H1 (cell line): ENCODE measurements at regions not wholly inside any gene's neighbourhood (a gene's known extent, or its start where the extent isn't known, plus 50 kb on each side); places are given as distances from the start of the nearest gene placed in this dataset.

ENCODE experiments used
- CTCF ChIA-PET: fragments of 300-600 bp; sonication (Branson Sonifier 250); formaldehyde crosslinking; loops from one replicate; lab custom pipeline; 2021; ENCODE audit not compliant: partially characterized antibody; lab: Charles Lee
- POLR2A ChIA-PET: fragments of 300-600 bp; sonication (Branson Sonifier 250); formaldehyde crosslinking; loops from one replicate; lab custom pipeline; 2021; ENCODE audit warnings: inconsistent platforms; ENCODE audit not compliant: partially characterized antibody; lab: Charles Lee
- DNase-seq, 2 experiments: peaks; one replicate each; pipeline versions ENCODE4 v3.0.0 to v3.0.0-alpha.2; 2010 to 2022; ENCODE audit warnings: low spot score in 2 of 2, low read depth in 1 of 2, mixed read lengths in 1 of 2
- FAIRE-seq: peaks from 2 replicates; lab custom pipeline; 2011; peaks lifted over from hg19 to GRCh38; lab: Jason Lieb, UNC
- H2AFZ ChIP-seq: 2 replicates; pipeline ENCODE4 v1.8.1; 2012; ENCODE audit warnings: low read length, inconsistent platforms
- H2AK5ac ChIP-seq: 2 replicates; pipeline ENCODE4 v1.6.1; 2013; ENCODE audit warnings: low read depth, low read length
- H2BK120ac ChIP-seq: replicated peaks from 2 replicates; pipeline ENCODE3; 2013; ENCODE audit warnings: low read depth, low read length, inconsistent platforms
- H2BK12ac ChIP-seq: 2 replicates; pipeline ENCODE4 v1.6.1; 2013; ENCODE audit warnings: low read depth, low read length
- H2BK15ac ChIP-seq: 2 replicates; pipeline ENCODE4 v1.6.1; 2013; ENCODE audit warnings: low read length
- H2BK20ac ChIP-seq: 2 replicates; pipeline ENCODE4 v1.6.1; 2013; ENCODE audit warnings: low read length
- H2BK5ac ChIP-seq: 2 replicates; pipeline ENCODE4 v1.6.1; 2013; ENCODE audit warnings: low read depth, low read length
- H3K14ac ChIP-seq: 2 replicates; pipeline ENCODE4 v1.6.1; 2013; ENCODE audit warnings: inconsistent platforms; ENCODE audit not compliant: insufficient read length
- H3K18ac ChIP-seq: 2 replicates; pipeline ENCODE4 v1.6.1; 2013; ENCODE audit warnings: low read length; ENCODE audit errors: extremely low read depth
- H3K23ac ChIP-seq: 2 replicates; pipeline ENCODE4 v1.6.1; 2013; ENCODE audit warnings: inconsistent platforms; ENCODE audit not compliant: insufficient read length
- H3K23me2 ChIP-seq: 2 replicates; pipeline ENCODE4 v1.6.1; 2013; ENCODE audit warnings: low read depth, low read length
- H3K27ac ChIP-seq: 2 replicates; pipeline ENCODE4 v1.6.1; 2011; ENCODE audit warnings: low read depth, low read length, inconsistent platforms
- H3K27me3 ChIP-seq, 4 experiments: replicated peaks in 1 of 4; 1 replicate in 1 of 4; 2 replicates in 3 of 4; pipeline versions ENCODE4 v1.6.1 to v1.8.1; 2011 to 2013; ENCODE audit warnings: low read length in 3 of 4, mild to moderate bottlenecking in 3 of 4, inconsistent platforms in 2 of 4, mixed read lengths in 2 of 4, moderate library complexity in 1 of 4; ENCODE audit not compliant: control insufficient read depth in 3 of 4, insufficient read depth in 3 of 4; ENCODE audit errors: extremely low read depth in 1 of 4
- H3K36me3 ChIP-seq, 4 experiments: 2 replicates each; pipeline versions ENCODE4 v1.6.1 to v1.8.1; 2011 to 2013; ENCODE audit warnings: mild to moderate bottlenecking in 4 of 4, low read length in 3 of 4, moderate library complexity in 2 of 4, control low read depth in 1 of 4, inconsistent platforms in 1 of 4; ENCODE audit not compliant: insufficient read depth in 4 of 4, control insufficient read depth in 2 of 4
- H3K4ac ChIP-seq: replicated peaks from 2 replicates; pipeline ENCODE3; 2013; ENCODE audit warnings: low read length, low read depth, mixed read lengths, inconsistent platforms; ENCODE audit not compliant: insufficient read length
- H3K4me1 ChIP-seq, 4 experiments: replicated peaks in 1 of 4; 1 replicate in 1 of 4; 2 replicates in 3 of 4; pipeline versions ENCODE4 v1.6.1 to v1.8.1; 2011 to 2013; ENCODE audit warnings: low read length in 3 of 4, inconsistent platforms in 2 of 4, mixed read lengths in 1 of 4; ENCODE audit not compliant: insufficient read depth in 4 of 4, control insufficient read depth in 3 of 4
- H3K4me2 ChIP-seq, 2 experiments: 2 replicates each; pipeline versions ENCODE4 v1.6.1 to v1.8.1; 2011 to 2013; ENCODE audit warnings: low read depth in 2 of 2, low read length in 2 of 2, control low read depth in 1 of 2, inconsistent platforms in 1 of 2, mild to moderate bottlenecking in 1 of 2; ENCODE audit not compliant: insufficient read depth in 1 of 2
- H3K4me3 ChIP-seq, 4 experiments: fragments of 200-600, 300-600 bp in 1 of 4; sonication (generic), shearing (Covaris generic), sonication (Bioruptor Twin) in 1 of 4; 2 replicates each; pipeline versions ENCODE4 v1.5.1 to v1.8.1; 2011 to 2016; ENCODE audit warnings: low read length in 4 of 4, low read depth in 3 of 4, control low read depth in 2 of 4, inconsistent platforms in 2 of 4, mild to moderate bottlenecking in 2 of 4, mixed read lengths in 1 of 4, moderate library complexity in 1 of 4; ENCODE audit not compliant: insufficient read depth in 2 of 4; ENCODE audit errors: extremely low read depth in 1 of 4
- H3K56ac ChIP-seq: replicated peaks from 2 replicates; pipeline ENCODE3; 2013; ENCODE audit warnings: low read depth, mild to moderate bottlenecking, mixed read lengths, low read length, inconsistent platforms; ENCODE audit not compliant: insufficient read length
- H3K79me1 ChIP-seq: 2 replicates; pipeline ENCODE4 v1.6.1; 2013; ENCODE audit warnings: low read depth, low read length, control low read depth
- H3K79me2 ChIP-seq, 2 experiments: 2 replicates each; pipeline versions ENCODE4 v1.6.1 to v1.8.1; 2012 to 2013; ENCODE audit warnings: low read length in 2 of 2, mild to moderate bottlenecking in 2 of 2, inconsistent platforms in 1 of 2; ENCODE audit not compliant: insufficient read depth in 2 of 2, control insufficient read depth in 1 of 2
- H3K9ac ChIP-seq, 4 experiments: replicated peaks in 1 of 4; 1 replicate in 1 of 4; 2 replicates in 3 of 4; pipeline versions ENCODE4 v1.6.1 to v1.8.1; 2011 to 2013; ENCODE audit warnings: low read depth in 3 of 4, low read length in 3 of 4, control low read depth in 2 of 4, mild to moderate bottlenecking in 2 of 4, moderate library complexity in 2 of 4, inconsistent platforms in 1 of 4; ENCODE audit errors: extremely low read depth in 1 of 4
- H3K9me3 ChIP-seq, 2 experiments: 2 replicates each; pipeline versions ENCODE4 v1.6.1 to v1.8.1; 2012 to 2013; ENCODE audit warnings: mild to moderate bottlenecking in 2 of 2, moderate library complexity in 2 of 2, control low read depth in 1 of 2, inconsistent platforms in 1 of 2, low read depth in 1 of 2, low read length in 1 of 2, mixed read lengths in 1 of 2; ENCODE audit not compliant: insufficient read depth in 2 of 2
- H4K20me1 ChIP-seq, 2 experiments: replicated peaks in 1 of 2; 2 replicates each; pipeline versions ENCODE3 to v1.8.1; 2011 to 2013; ENCODE audit warnings: inconsistent platforms in 2 of 2, low read length in 2 of 2, mild to moderate bottlenecking in 1 of 2; ENCODE audit not compliant: insufficient read depth in 2 of 2, control insufficient read depth in 1 of 2
- H4K5ac ChIP-seq: 2 replicates; pipeline ENCODE4 v1.6.1; 2013; ENCODE audit warnings: low read length, low read depth, mixed read lengths, inconsistent platforms; ENCODE audit not compliant: insufficient read length
- H4K8ac ChIP-seq: 2 replicates; pipeline ENCODE4 v1.8.0; 2013; ENCODE audit warnings: mild to moderate bottlenecking, moderate library complexity, low read length, inconsistent platforms; ENCODE audit not compliant: insufficient read depth; ENCODE audit errors: extremely low read depth
- H4K91ac ChIP-seq: replicated peaks from 2 replicates; pipeline ENCODE3; 2013; ENCODE audit warnings: low read length, mixed read lengths, inconsistent platforms; ENCODE audit not compliant: insufficient read length
- ASH2L ChIP-seq: fragments of 200-600, 300-600 bp; sonication (generic); IDR thresholded peaks from one replicate; pipeline ENCODE4 v1.7.1; 2017; ENCODE audit warnings: low read length
- BACH1 ChIP-seq: IDR thresholded peaks from 2 replicates; pipeline ENCODE4 v1.6.1; 2012; ENCODE audit warnings: low read length, improper control_type of control experiment
- BCL11A ChIP-seq, 2 experiments: IDR thresholded peaks; one replicate each; pipeline ENCODE4 v1.6.1; 2011; ENCODE audit warnings: low read depth in 2 of 2, low read length in 2 of 2, mild to moderate bottlenecking in 2 of 2
- BRCA1 ChIP-seq: IDR thresholded peaks from 2 replicates; pipeline ENCODE4 v1.6.1; 2012; ENCODE audit warnings: low read depth, low read length, improper control_type of control experiment
- HDAC2 ChIP-seq, 2 experiments: fragments of 300-600 bp in 1 of 2; sonication (generic) in 1 of 2; IDR thresholded peaks; 2 replicates each; pipeline ENCODE4 v1.6.1; 2011 to 2012; ENCODE audit warnings: low read depth in 2 of 2, low read length in 2 of 2, mild to moderate bottlenecking in 2 of 2, moderate library complexity in 2 of 2, borderline replicate concordance in 1 of 2, inconsistent platforms in 1 of 2
- JUND ChIP-seq: IDR thresholded peaks from 2 replicates; pipeline ENCODE4 v1.6.1; 2011; ENCODE audit warnings: mild to moderate bottlenecking, improper control_type of control experiment, low read length
- KDM4A ChIP-seq: IDR thresholded peaks from one replicate; pipeline ENCODE4 v1.7.1; 2012; ENCODE audit warnings: low read depth, mild to moderate bottlenecking, moderate library complexity, low read length, inconsistent platforms; ENCODE audit not compliant: severe bottlenecking
- KDM5A ChIP-seq: fragments of 200-600 bp; IDR thresholded peaks from 2 replicates; pipeline ENCODE4 v1.7.1; 2012; ENCODE audit warnings: mild to moderate bottlenecking, low read length, inconsistent platforms, mixed read lengths
- MAX ChIP-seq: IDR thresholded peaks from 2 replicates; pipeline ENCODE4 v1.6.1; 2012; ENCODE audit warnings: inconsistent platforms
- NANOG ChIP-seq: IDR thresholded peaks from 2 replicates; pipeline ENCODE4 v1.6.1; 2011; ENCODE audit warnings: low read length, low read depth, mild to moderate bottlenecking, inconsistent platforms; ENCODE audit not compliant: insufficient read depth, poor library complexity, severe bottlenecking
- NRF1 ChIP-seq: IDR thresholded peaks from 2 replicates; pipeline ENCODE4 v1.6.1; 2011; ENCODE audit warnings: mild to moderate bottlenecking, low read depth, low read length, improper control_type of control experiment
- SAP30 ChIP-seq: fragments of 300-600 bp; sonication (generic); IDR thresholded peaks from 2 replicates; pipeline ENCODE4 v1.7.1; 2012; ENCODE audit warnings: low read length, moderate library complexity, mild to moderate bottlenecking, inconsistent platforms; ENCODE audit not compliant: insufficient read depth, insufficient replicate concordance
- SIRT6 ChIP-seq: IDR thresholded peaks from one replicate; pipeline ENCODE4 v1.7.1; 2012; ENCODE audit warnings: low read length, inconsistent platforms
- SP2 ChIP-seq: IDR thresholded peaks from 2 replicates; pipeline ENCODE4 v1.6.1; 2012; ENCODE audit warnings: mild to moderate bottlenecking, low read length, inconsistent platforms
- YY1 ChIP-seq: IDR thresholded peaks from 2 replicates; pipeline ENCODE4 v1.6.1; 2011; ENCODE audit warnings: low read depth, mild to moderate bottlenecking, low read length
- ZNF274 ChIP-seq: IDR thresholded peaks from 2 replicates; pipeline ENCODE4 v1.7.0; 2012; ENCODE audit warnings: low read length, borderline replicate concordance; ENCODE audit errors: extremely low read depth
- WGBS, 2 experiments: shearing (Covaris generic) in 1 of 2; methylation state at CpG; one replicate each; pipeline versions ENCODE4 v1.1.6 to v1.1.7; 2013 to 2015; ENCODE audit warnings: low lambda C conversion rate in 2 of 2, mixed read lengths in 2 of 2, inconsistent platforms in 1 of 2, low coverage in 1 of 2, missing lambda C conversion rate in 1 of 2; ENCODE audit not compliant: insufficient replicate concordance in 2 of 2, insufficient coverage in 1 of 2, insufficient read length in 1 of 2; ENCODE audit errors: extremely low coverage in 1 of 2, missing lambda C conversion rate in 1 of 2; 5-methylcytosine and 5-hydroxymethylcytosine counted together

DNA sequence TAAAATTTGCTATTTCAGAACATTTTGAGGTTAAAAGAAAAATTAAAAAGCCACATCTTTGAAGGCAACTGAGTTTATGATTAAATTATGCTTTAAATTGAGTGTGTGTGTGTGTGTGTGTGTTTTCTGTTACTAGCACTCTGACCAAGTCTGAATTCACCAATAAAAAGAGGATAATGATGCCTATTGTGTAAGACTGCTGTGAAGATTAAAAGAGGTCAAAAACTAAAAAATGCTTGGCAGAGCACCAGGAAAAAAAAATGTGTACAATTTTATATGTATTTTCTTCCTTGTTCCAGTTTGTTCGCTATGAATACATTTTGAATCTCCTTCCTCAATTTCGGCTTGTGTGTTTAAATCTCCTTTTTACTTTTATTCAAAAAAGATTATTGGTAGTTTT lies 316.6 kb upstream of the MAGI2 start:
- no peak overlapping the region for H3K56ac ChIP-seq
- no peak overlapping the region for H2AK5ac ChIP-seq
- DNase-seq (no peak), FAIRE-seq (no peak)
- peaks cover 0 to 7% of the 10 kb centered on the region in 2 experiments; a peak in 1 of 4 replicates for H3K9me3 ChIP-seq
- H2BK120ac ChIP-seq: no peak overlapping the region
- H3K18ac ChIP-seq: no peak overlapping the region
- no peak overlapping the region for H2BK20ac ChIP-seq
- no peak overlapping the region for H3K4me2 ChIP-seq
- no peak overlapping the region for H2BK5ac ChIP-seq
- H3K27ac ChIP-seq: no peak overlapping the region
- no peak overlapping the region for H3K4ac ChIP-seq
- no peaks in the 10 kb centered on the region for H3K79me1 ChIP-seq
- no peak overlapping the region for H4K5ac ChIP-seq
- POLR2A ChIA-PET: no interaction called here
- H3K4me1 ChIP-seq: no peaks in the 10 kb centered on the region
- 89% methylated on average over 2 of the region's 2 CpGs; no CpG with 5 or more reads in 1 of the 2 experiments for WGBS, 2 experiments
- H2AFZ ChIP-seq: no peak overlapping the region
- CTCF ChIA-PET: no interaction called here
- no peaks in the 10 kb centered on the region for H4K20me1 ChIP-seq
- H3K36me3 ChIP-seq: no peaks in the 10 kb centered on the region
- no peak overlapping the region for H2BK15ac ChIP-seq
- no peaks in the 10 kb centered on the region for H3K27me3 ChIP-seq
- no peak overlapping the region for H4K8ac ChIP-seq
- no peak overlapping the region for H4K91ac ChIP-seq
- no peak overlapping the region for H3K23ac ChIP-seq
- H3K9ac ChIP-seq: no peak overlapping the region
- H3K23me2 ChIP-seq: no peaks in the 10 kb centered on the region
- H3K4me3 ChIP-seq: no peak overlapping the region
- no peak overlapping the region for H3K14ac ChIP-seq
- no peak overlapping the region for H2BK12ac ChIP-seq
- no peaks in the 10 kb centered on the region for H3K79me2 ChIP-seq
- no peak for TF ChIP-seq MAX
- TF ChIP-seq HDAC2 (IDR thresholded peaks at IDR 0.05; ENCODE audit: borderline replicate concordance in 1 of 2, low read depth in 2 of 2, low read length in 2 of 2): no peak
- no peak for TF ChIP-seq BRCA1
- TF ChIP-seq KDM5A: no peak
- TF ChIP-seq NRF1: no peak
- TF ChIP-seq ASH2L: no peak
- no peak for TF ChIP-seq SAP30
- no peak for TF ChIP-seq JUND
- TF ChIP-seq NANOG: no peak
- no peak for TF ChIP-seq SP2
- no peak for TF ChIP-seq KDM4A
- no peak for TF ChIP-seq BACH1
- no peak for TF ChIP-seq YY1
- no peak for TF ChIP-seq SIRT6
- TF ChIP-seq ZNF274: no peak
- no peak for TF ChIP-seq BCL11A (IDR thresholded peaks at IDR 0.05; ENCODE audit: low read depth in 2 of 2, low read length in 2 of 2)
